ENCODE measurements at regions not wholly inside any gene's neighbourhood (a gene's known extent, or its start where the extent isn't known, plus 50 kb on each side); places are given as distances from the start of the nearest gene placed in this dataset.

- no peak for DNase-seq (ENCODE audit: low read depth, low spot score)
- intact Hi-C loops (cut with micrococcal nuclease; ENCODE audit: unreplicated experiment) (loop anchor here (10.0 kb wide), 1 partner anchor 1362 kb away; no protein-coding TSS in a partner anchor), in situ Hi-C loops (cut with HindIII; ENCODE audit: low pct_unique_long_range_greater_than_20kb, low sequenced_read_pairs) (no loop called here)
- Histone ChIP-seq H3K27me3 (ENCODE audit: control insufficient read depth, insufficient read depth, low read length) (no peaks in the 10 kb centered on the region), H3K4me3 (ENCODE audit: low read depth in 2 of 2, low read length in 2 of 2) (no peak overlapping the region), H3K36me3 (ENCODE audit: control insufficient read depth, insufficient read depth, low read length) (no peaks in the 10 kb centered on the region), H3K27ac (ENCODE audit: low read length) (no peak overlapping the region), H3K9me3 (ENCODE audit: control insufficient read depth, insufficient read depth, low read depth, low read length) (no peaks in the 10 kb centered on the region), H3K4me1 (ENCODE audit: control insufficient read depth, insufficient read depth, low read length) (no peaks in the 10 kb centered on the region)
- CTCF ChIA-PET, result no interaction called here
- POLR2A ChIA-PET, result no interaction called here
- no peak for ATAC-seq
- TF ChIP-seq POLR2AphosphoS5 (IDR thresholded peaks at IDR 0.05; ENCODE audit: low read depth, low read length), result no peak
- TF ChIP-seq, protein P1, sequence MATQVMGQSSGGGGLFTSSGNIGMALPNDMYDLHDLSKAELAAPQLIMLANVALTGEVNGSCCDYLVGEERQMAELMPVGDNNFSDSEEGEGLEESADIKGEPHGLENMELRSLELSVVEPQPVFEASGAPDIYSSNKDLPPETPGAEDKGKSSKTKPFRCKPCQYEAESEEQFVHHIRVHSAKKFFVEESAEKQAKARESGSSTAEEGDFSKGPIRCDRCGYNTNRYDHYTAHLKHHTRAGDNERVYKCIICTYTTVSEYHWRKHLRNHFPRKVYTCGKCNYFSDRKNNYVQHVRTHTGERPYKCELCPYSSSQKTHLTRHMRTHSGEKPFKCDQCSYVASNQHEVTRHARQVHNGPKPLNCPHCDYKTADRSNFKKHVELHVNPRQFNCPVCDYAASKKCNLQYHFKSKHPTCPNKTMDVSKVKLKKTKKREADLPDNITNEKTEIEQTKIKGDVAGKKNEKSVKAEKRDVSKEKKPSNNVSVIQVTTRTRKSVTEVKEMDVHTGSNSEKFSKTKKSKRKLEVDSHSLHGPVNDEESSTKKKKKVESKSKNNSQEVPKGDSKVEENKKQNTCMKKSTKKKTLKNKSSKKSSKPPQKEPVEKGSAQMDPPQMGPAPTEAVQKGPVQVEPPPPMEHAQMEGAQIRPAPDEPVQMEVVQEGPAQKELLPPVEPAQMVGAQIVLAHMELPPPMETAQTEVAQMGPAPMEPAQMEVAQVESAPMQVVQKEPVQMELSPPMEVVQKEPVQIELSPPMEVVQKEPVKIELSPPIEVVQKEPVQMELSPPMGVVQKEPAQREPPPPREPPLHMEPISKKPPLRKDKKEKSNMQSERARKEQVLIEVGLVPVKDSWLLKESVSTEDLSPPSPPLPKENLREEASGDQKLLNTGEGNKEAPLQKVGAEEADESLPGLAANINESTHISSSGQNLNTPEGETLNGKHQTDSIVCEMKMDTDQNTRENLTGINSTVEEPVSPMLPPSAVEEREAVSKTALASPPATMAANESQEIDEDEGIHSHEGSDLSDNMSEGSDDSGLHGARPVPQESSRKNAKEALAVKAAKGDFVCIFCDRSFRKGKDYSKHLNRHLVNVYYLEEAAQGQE (IDR thresholded peaks at IDR 0.05; ENCODE audit: insufficient read depth in 1 of 2, low read depth in 2 of 2, low read length in 1 of 2), result no peak
- TF ChIP-seq, protein P2, sequence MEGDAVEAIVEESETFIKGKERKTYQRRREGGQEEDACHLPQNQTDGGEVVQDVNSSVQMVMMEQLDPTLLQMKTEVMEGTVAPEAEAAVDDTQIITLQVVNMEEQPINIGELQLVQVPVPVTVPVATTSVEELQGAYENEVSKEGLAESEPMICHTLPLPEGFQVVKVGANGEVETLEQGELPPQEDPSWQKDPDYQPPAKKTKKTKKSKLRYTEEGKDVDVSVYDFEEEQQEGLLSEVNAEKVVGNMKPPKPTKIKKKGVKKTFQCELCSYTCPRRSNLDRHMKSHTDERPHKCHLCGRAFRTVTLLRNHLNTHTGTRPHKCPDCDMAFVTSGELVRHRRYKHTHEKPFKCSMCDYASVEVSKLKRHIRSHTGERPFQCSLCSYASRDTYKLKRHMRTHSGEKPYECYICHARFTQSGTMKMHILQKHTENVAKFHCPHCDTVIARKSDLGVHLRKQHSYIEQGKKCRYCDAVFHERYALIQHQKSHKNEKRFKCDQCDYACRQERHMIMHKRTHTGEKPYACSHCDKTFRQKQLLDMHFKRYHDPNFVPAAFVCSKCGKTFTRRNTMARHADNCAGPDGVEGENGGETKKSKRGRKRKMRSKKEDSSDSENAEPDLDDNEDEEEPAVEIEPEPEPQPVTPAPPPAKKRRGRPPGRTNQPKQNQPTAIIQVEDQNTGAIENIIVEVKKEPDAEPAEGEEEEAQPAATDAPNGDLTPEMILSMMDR (IDR thresholded peaks at IDR 0.05), result no peak
- BruUV-seq (replicated peaks), result no TSS peak
Observed at GRCh38 chr13:74027161-74027779, 106.9 kb downstream of the KLF12 start.

DNA sequence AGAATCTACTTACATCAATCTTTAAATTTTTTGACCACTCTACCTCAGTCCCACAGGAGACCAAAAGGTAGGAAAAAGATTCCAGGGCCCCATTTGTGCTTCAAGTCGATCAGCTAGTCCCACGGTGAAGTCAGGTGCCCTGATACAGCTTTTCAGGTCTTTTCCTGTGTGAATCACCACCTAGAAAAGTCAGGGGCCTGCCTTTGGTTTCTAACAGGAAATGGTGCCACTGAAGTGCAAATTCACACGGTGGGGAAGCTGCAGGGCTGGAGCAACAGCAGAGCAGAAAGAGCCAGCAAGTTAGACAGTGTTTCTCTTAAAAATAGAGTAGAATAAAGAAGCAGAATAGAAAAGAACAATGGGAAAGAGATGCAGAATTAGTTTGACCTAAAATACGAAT lies 107.5 kb downstream of the KLF12 start:
- intact Hi-C loops (cut with micrococcal nuclease; ENCODE audit: unreplicated experiment), result loop anchor here (10.0 kb wide), 1 partner anchor 1362 kb away; no protein-coding TSS in a partner anchor

More for the DNA sequence above, 107.5 kb downstream of the KLF12 start:
- CTCF ChIA-PET, result no interaction called here
- in situ Hi-C loops (cut with HindIII; ENCODE audit: low pct_unique_long_range_greater_than_20kb, low sequenced_read_pairs), result no loop called here
- H3K27ac ChIP-seq (ENCODE audit: low read length), result no peak overlapping the region
- no peaks in the 10 kb centered on the region for H3K4me1 ChIP-seq (ENCODE audit: control insufficient read depth, insufficient read depth, low read length)
- BruUV-seq (replicated peaks), result no TSS peak
- H3K4me3 ChIP-seq (ENCODE audit: low read depth in 2 of 2, low read length in 2 of 2), result no peak overlapping the region
- H3K36me3 ChIP-seq (ENCODE audit: control insufficient read depth, insufficient read depth, low read length), result no peaks in the 10 kb centered on the region
- DNase-seq (ENCODE audit: low read depth, low spot score), result no peak
- POLR2A ChIA-PET, result no interaction called here
- ATAC-seq, result no peak
- TF ChIP-seq, protein P1 (IDR thresholded peaks at IDR 0.05; ENCODE audit: insufficient read depth in 1 of 2, low read depth in 2 of 2, low read length in 1 of 2), result no peak
- no peaks in the 10 kb centered on the region for H3K27me3 ChIP-seq (ENCODE audit: control insufficient read depth, insufficient read depth, low read length)
- H3K9me3 ChIP-seq (ENCODE audit: control insufficient read depth, insufficient read depth, low read depth, low read length), result no peaks in the 10 kb centered on the region
